SK-N-SH (cell line): ENCODE measurements at regions not wholly inside any gene's neighbourhood (a gene's known extent, or its start where the extent isn't known, plus 50 kb on each side); places are given as distances from the start of the nearest gene placed in this dataset.

ENCODE experiments used
- CTCF ChIA-PET: fragments of 300-600, 350-600 bp; formaldehyde crosslinking; extraction: SDS; loops from one replicate; lab custom pipeline; 2021; lab: Yijun Ruan, JAX
- POLR2A ChIA-PET: fragments of 350-600 bp; sonication (Branson Sonifier 250); formaldehyde crosslinking; extraction: SDS; loops from one replicate; lab custom pipeline; 2020; ENCODE audit warnings: antibody characterized with exemption, inconsistent platforms; lab: Yijun Ruan, JAX
- DNase-seq: peaks from one replicate; pipeline ENCODE4 v3.0.0; 2012
- H2AFZ ChIP-seq: fragments of 200-600 bp; sonication (generic); 2 replicates; pipeline ENCODE4 v1.8.1; 2016; ENCODE audit warnings: antibody characterized with exemption, mild to moderate bottlenecking, low read depth
- H3F3A ChIP-seq: fragments of 200-600 bp; sonication (generic); replicated peaks from 2 replicates; pipeline ENCODE3; 2016; ENCODE audit warnings: antibody characterized with exemption, mild to moderate bottlenecking; ENCODE audit not compliant: insufficient read depth
- H3K27ac ChIP-seq, 2 experiments: fragments of 200-500 bp in 1 of 2; fragments of 200-600 bp in 1 of 2; sonication (Bioruptor generic) in 1 of 2; sonication (generic), shearing (Covaris generic) in 1 of 2; 2 replicates each; pipeline versions ENCODE4 v1.5.1 to v1.6.1; 2014 to 2016; ENCODE audit warnings: low read depth in 2 of 2, inconsistent platforms in 1 of 2, low read length in 1 of 2, mild to moderate bottlenecking in 1 of 2, mixed read lengths in 1 of 2
- H3K27me3 ChIP-seq: fragments of 200-600 bp; sonication (generic), shearing (Covaris generic); 2 replicates; pipeline ENCODE4 v1.6.1; 2016; ENCODE audit warnings: mixed run types; ENCODE audit not compliant: insufficient read depth
- H3K36me3 ChIP-seq, 2 experiments: fragments of 200-500 bp in 1 of 2; fragments of 200-600 bp in 1 of 2; sonication (Bioruptor generic) in 1 of 2; sonication (generic) in 1 of 2; replicated peaks in 1 of 2; 2 replicates each; pipeline versions ENCODE3 to v1.5.1; 2014 to 2016; ENCODE audit warnings: low read length in 1 of 2, mild to moderate bottlenecking in 1 of 2; ENCODE audit not compliant: insufficient read depth in 2 of 2, control insufficient read depth in 1 of 2
- H3K4me1 ChIP-seq, 2 experiments: fragments of 200-500 bp in 1 of 2; fragments of 200-600 bp in 1 of 2; sonication (Bioruptor generic) in 1 of 2; sonication (generic), shearing (Covaris generic) in 1 of 2; 2 replicates each; pipeline versions ENCODE4 v1.5.1 to v1.6.1; 2014 to 2016; ENCODE audit warnings: low read depth in 1 of 2, low read length in 1 of 2, mixed run types in 1 of 2; ENCODE audit not compliant: insufficient read depth in 2 of 2, control insufficient read depth in 1 of 2
- H3K4me2 ChIP-seq: fragments of 200-600 bp; sonication (generic), shearing (Covaris generic); 2 replicates; pipeline ENCODE4 v1.6.1; 2017; ENCODE audit warnings: mixed run types
- H3K4me3 ChIP-seq, 2 experiments: fragments of 200-500 bp in 1 of 2; fragments of 200-600 bp in 1 of 2; sonication (Bioruptor generic) in 1 of 2; sonication (generic), shearing (Covaris generic) in 1 of 2; 2 replicates each; pipeline versions ENCODE4 v1.5.1 to v1.8.1; 2014 to 2016; ENCODE audit warnings: low read depth in 2 of 2, inconsistent platforms in 1 of 2, low read length in 1 of 2, mild to moderate bottlenecking in 1 of 2, mixed read lengths in 1 of 2, moderate library complexity in 1 of 2
- H3K79me2 ChIP-seq: fragments of 200-600 bp; sonication (generic); 2 replicates; pipeline ENCODE4 v1.8.1; 2017; ENCODE audit warnings: mild to moderate bottlenecking; ENCODE audit not compliant: insufficient read depth
- H3K9ac ChIP-seq: fragments of 200-600 bp; sonication (generic); 2 replicates; pipeline ENCODE4 v1.6.1; 2017; ENCODE audit warnings: mixed run types
- H3K9me2 ChIP-seq: fragments of 200-600 bp; sonication (generic); 2 replicates; pipeline ENCODE4 v1.6.1; 2017; ENCODE audit warnings: mixed run types
- H3K9me3 ChIP-seq: fragments of 200-600 bp; sonication (generic); 2 replicates; pipeline ENCODE4 v1.6.1; 2017; ENCODE audit warnings: mixed run types, mild to moderate bottlenecking, moderate library complexity
- H4K20me1 ChIP-seq: fragments of 200-600 bp; sonication (generic); 2 replicates; pipeline ENCODE4 v1.6.1; 2017; ENCODE audit warnings: mild to moderate bottlenecking, mixed run types; ENCODE audit not compliant: insufficient read depth
- CHD2 ChIP-seq: fragments of 150-350 bp; IDR thresholded peaks from 2 replicates; pipeline ENCODE4 v1.6.1; 2018; ENCODE audit warnings: low read length; ENCODE audit not compliant: partially characterized antibody
- ELF1 ChIP-seq: IDR thresholded peaks from 2 replicates; pipeline ENCODE4 v1.4.0; 2012
- EZH2phosphoT487 ChIP-seq: fragments of 200-600 bp; sonication (generic); IDR thresholded peaks from 2 replicates; pipeline ENCODE4 v1.6.1; 2017; ENCODE audit warnings: low read depth, mixed run types, mild to moderate bottlenecking, antibody characterized with exemption, moderate library complexity, borderline replicate concordance
- GABPA ChIP-seq: IDR thresholded peaks from 2 replicates; pipeline ENCODE4 v1.4.0; 2012; ENCODE audit warnings: low read depth, mild to moderate bottlenecking
- GATA2 ChIP-seq: sonication (generic); formaldehyde crosslinking; IDR thresholded peaks from 2 replicates; pipeline ENCODE4 v1.5.0; 2020; ENCODE audit warnings: mild to moderate bottlenecking, missing genetic modification reagents
- JUND ChIP-seq: IDR thresholded peaks from 2 replicates; pipeline ENCODE4 v1.4.0; 2012
- MEF2A ChIP-seq: IDR thresholded peaks from 2 replicates; pipeline ENCODE4 v1.4.0; 2012; ENCODE audit warnings: low read depth, borderline replicate concordance
- MXI1 ChIP-seq: IDR thresholded peaks from 2 replicates; pipeline ENCODE4 v1.6.1; 2012; ENCODE audit warnings: mild to moderate bottlenecking, low read depth, low read length, improper control_type of control experiment
- NFIC ChIP-seq: IDR thresholded peaks from 2 replicates; pipeline ENCODE4 v1.4.0; 2012; ENCODE audit warnings: borderline replicate concordance
- NRF1 ChIP-seq: IDR thresholded peaks from 2 replicates; pipeline ENCODE4 v1.6.1; 2012; ENCODE audit warnings: low read depth, mild to moderate bottlenecking, low read length
- PBX3 ChIP-seq: IDR thresholded peaks from 2 replicates; pipeline ENCODE4; 2012
- RCOR1 ChIP-seq: fragments of 150-350 bp; IDR thresholded peaks from 2 replicates; pipeline ENCODE4 v1.6.1; 2017; ENCODE audit warnings: antibody characterized with exemption, low read length
- RFX5 ChIP-seq: IDR thresholded peaks from 2 replicates; pipeline ENCODE4 v1.6.1; 2012; ENCODE audit warnings: mild to moderate bottlenecking, improper control_type of control experiment, low read length
- SIN3A ChIP-seq: IDR thresholded peaks from 2 replicates; pipeline ENCODE4 v1.6.1; 2012; ENCODE audit warnings: low read depth, mild to moderate bottlenecking, low read length, moderate library complexity, borderline replicate concordance
- SMC3 ChIP-seq: IDR thresholded peaks from 2 replicates; pipeline ENCODE4 v1.6.1; 2012; ENCODE audit warnings: low read depth, low read length, improper control_type of control experiment
- TAF1 ChIP-seq: IDR thresholded peaks from 2 replicates; pipeline ENCODE4 v1.6.1; 2012; ENCODE audit warnings: low read depth, mild to moderate bottlenecking, low read length, moderate library complexity, borderline replicate concordance
- TCF12 ChIP-seq: IDR thresholded peaks from 2 replicates; pipeline ENCODE4 v1.4.0; 2012
- TEAD4 ChIP-seq: IDR thresholded peaks from 2 replicates; pipeline ENCODE4 v1.4.0; 2012; ENCODE audit warnings: mild to moderate bottlenecking, borderline replicate concordance; ENCODE audit not compliant: insufficient read depth
- USF1 ChIP-seq: IDR thresholded peaks from 2 replicates; pipeline ENCODE4 v1.4.0; 2012; ENCODE audit warnings: low read depth, borderline replicate concordance
- YY1 ChIP-seq: IDR thresholded peaks from 2 replicates; pipeline ENCODE4 v1.4.0; 2012; ENCODE audit warnings: low read depth, mild to moderate bottlenecking
- WGBS: methylation state at CpG from one replicate; pipeline ENCODE4 v1.1.6; 2017; ENCODE audit warnings: low lambda C conversion rate; 5-methylcytosine and 5-hydroxymethylcytosine counted together
- TF ChIP-seq, protein P1 (sequence below): IDR thresholded peaks from 2 replicates; pipeline ENCODE4 v1.4.0; 2012; ENCODE audit warnings: low read depth
- TF ChIP-seq, protein P2 (sequence below): fragments of 150-350 bp; IDR thresholded peaks from 2 replicates; pipeline ENCODE4 v1.6.1; 2016; ENCODE audit warnings: mild to moderate bottlenecking, low read depth, low read length

DNA sequence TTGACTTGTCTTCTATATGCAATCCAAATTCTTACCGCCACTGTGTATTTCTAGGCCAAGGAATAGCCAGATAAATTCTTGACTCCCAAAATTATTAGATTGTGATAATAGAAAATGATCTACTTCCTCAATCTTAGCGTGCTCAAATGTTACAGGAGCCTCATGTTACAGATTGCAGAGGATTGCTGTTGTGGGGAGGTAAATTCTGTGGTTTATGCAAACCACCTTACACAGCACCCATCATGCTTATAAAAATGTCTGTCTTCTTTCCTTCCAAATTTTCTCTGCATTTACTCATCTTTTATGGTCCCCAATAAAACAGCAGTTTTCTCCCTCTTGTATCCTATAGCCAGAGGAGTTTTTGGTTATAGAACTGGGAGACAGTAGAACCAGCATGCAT lies 420.2 kb upstream of the ROBO1 start (continued):
- TF ChIP-seq EZH2phosphoT487, result no peak
- no peak for TF ChIP-seq SMC3
- TF ChIP-seq GABPA, result no peak
- TF ChIP-seq NRF1, result no peak
- no peak for TF ChIP-seq MEF2A
- no peak for TF ChIP-seq TCF12
- TF ChIP-seq JUND, result no peak
- TF ChIP-seq, protein P1, sequence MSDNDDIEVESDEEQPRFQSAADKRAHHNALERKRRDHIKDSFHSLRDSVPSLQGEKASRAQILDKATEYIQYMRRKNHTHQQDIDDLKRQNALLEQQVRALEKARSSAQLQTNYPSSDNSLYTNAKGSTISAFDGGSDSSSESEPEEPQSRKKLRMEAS, result no peak
- TF ChIP-seq PBX3, result no peak
- no peak for TF ChIP-seq TEAD4
- TF ChIP-seq SIN3A, result no peak
- TF ChIP-seq, all 33 proteins: peak for 0

DNA sequence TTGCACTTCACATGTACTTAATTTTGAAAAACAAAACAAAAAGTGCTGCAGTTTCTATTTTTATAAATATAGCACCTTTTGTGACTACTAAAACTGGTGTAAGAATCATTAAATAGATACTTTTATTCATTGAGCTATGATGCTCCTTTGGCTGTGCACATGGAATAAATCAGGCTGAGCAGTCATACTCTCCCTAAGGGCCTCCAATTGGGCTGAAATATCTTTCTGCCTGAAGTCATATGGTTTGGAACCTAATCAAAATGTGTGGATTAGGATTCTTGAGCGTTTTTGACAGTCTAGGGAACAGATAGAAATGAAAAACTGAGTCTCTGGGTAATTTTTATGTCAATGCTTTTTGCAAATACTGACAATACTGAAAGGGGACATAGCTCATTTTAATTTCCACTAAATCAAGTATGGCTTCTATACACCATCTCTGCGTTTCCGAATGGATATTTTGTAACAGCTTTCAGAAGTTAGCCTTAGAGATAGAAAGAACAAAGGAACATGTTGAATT lies 392.2 kb upstream of the ROBO1 start:
- Histone ChIP-seq H3K79me2 (no peaks in the 10 kb centered on the region), H3K27me3 (no peaks in the 10 kb centered on the region), H2AFZ (no peak overlapping the region), H3K27ac (no peak overlapping the region), H3K9ac (no peak overlapping the region), H3K4me1 (no peaks in the 10 kb centered on the region)
- WGBS, result 61% methylated on average over 3 of the region's 3 CpGs
- no peak for DNase-seq
- TF ChIP-seq USF1 (no peak), RFX5 (no peak), GATA2 (CRISPR knock-in tag) (no peak), SMC3 (no peak), MXI1 (no peak), TEAD4 (no peak), YY1 (no peak)
- TF ChIP-seq, all 33 proteins: peak for 0
- Histone ChIP-seq H4K20me1 (no peaks in the 10 kb centered on the region), H3K9me3 (no peaks in the 10 kb centered on the region), H3K4me2 (no peak overlapping the region), H3K36me3 (no peaks in the 10 kb centered on the region), H3F3A (no peaks in the 10 kb centered on the region), H3K9me2 (no peaks in the 10 kb centered on the region), H3K4me3 (no peak overlapping the region)
- ChIA-PET CTCF (interaction anchor here (0.7 kb wide), 1 partner anchor 13 kb away, joined by 3 read pairs; no protein-coding TSS in a partner anchor), POLR2A (no interaction called here)

DNA sequence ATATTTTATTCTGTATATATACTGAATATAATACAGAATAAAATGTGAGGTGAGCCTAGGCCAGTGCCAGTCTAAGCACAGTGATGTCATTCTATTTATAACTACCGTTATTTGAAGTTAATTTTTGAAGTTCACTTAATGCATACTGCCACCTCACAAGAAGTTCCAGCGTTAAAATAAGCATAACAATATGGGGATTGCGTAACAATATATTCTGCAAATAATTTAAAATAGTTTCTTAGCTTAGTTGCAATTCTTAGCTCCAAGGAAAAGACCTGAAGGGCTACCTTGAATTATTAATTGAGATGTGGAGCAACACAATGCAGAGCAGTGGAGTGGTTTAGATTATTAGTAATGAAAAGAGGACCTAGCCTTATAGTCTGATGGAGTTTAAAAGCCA lies 390.5 kb upstream of the ROBO1 start:
- Histone ChIP-seq H3K4me3 (no peak overlapping the region), H3K27ac (no peak overlapping the region), H3K27me3 (no peaks in the 10 kb centered on the region), H3K9me3 (no peaks in the 10 kb centered on the region), H4K20me1 (no peaks in the 10 kb centered on the region), H3K9ac (no peak overlapping the region), H2AFZ (no peak overlapping the region), H3K79me2 (no peaks in the 10 kb centered on the region), H3K4me2 (no peak overlapping the region), H3K4me1 (no peaks in the 10 kb centered on the region), H3K9me2 (no peaks in the 10 kb centered on the region), H3F3A (no peaks in the 10 kb centered on the region), H3K36me3 (no peaks in the 10 kb centered on the region)
- no peak for DNase-seq
- WGBS, result 56% methylated on average over 3 of the region's 3 CpGs
- ChIA-PET CTCF (no interaction called here), POLR2A (no interaction called here)
- TF ChIP-seq TCF12 (no peak), NFIC (no peak), TAF1 (no peak), YY1 (no peak), RCOR1 (no peak), TEAD4 (no peak), ELF1 (no peak), RFX5 (no peak), CHD2 (no peak), PBX3 (no peak), GABPA (no peak)
- TF ChIP-seq, protein P2, sequence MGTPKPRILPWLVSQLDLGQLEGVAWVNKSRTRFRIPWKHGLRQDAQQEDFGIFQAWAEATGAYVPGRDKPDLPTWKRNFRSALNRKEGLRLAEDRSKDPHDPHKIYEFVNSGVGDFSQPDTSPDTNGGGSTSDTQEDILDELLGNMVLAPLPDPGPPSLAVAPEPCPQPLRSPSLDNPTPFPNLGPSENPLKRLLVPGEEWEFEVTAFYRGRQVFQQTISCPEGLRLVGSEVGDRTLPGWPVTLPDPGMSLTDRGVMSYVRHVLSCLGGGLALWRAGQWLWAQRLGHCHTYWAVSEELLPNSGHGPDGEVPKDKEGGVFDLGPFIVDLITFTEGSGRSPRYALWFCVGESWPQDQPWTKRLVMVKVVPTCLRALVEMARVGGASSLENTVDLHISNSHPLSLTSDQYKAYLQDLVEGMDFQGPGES, result no peak
